AG10803 (cell line): ENCODE measurements at regions not wholly inside any gene's neighbourhood (a gene's known extent, or its start where the extent isn't known, plus 50 kb on each side); places are given as distances from the start of the nearest gene placed in this dataset.

Experiments
- DNase-seq: peaks from one replicate; pipeline ENCODE4 v3.0.0; 2010; ENCODE audit warnings: low read depth
- H3K4me3 ChIP-seq: 2 replicates; pipeline ENCODE4 v1.5.1; 2011; ENCODE audit warnings: mild to moderate bottlenecking, low read length, control low read depth
- TF ChIP-seq, protein P1 (sequence below): conservative IDR thresholded peaks from 2 replicates; pipeline ENCODE4 v1.5.1; 2011; ENCODE audit warnings: mild to moderate bottlenecking, low read length, control low read depth, inconsistent platforms

DNA sequence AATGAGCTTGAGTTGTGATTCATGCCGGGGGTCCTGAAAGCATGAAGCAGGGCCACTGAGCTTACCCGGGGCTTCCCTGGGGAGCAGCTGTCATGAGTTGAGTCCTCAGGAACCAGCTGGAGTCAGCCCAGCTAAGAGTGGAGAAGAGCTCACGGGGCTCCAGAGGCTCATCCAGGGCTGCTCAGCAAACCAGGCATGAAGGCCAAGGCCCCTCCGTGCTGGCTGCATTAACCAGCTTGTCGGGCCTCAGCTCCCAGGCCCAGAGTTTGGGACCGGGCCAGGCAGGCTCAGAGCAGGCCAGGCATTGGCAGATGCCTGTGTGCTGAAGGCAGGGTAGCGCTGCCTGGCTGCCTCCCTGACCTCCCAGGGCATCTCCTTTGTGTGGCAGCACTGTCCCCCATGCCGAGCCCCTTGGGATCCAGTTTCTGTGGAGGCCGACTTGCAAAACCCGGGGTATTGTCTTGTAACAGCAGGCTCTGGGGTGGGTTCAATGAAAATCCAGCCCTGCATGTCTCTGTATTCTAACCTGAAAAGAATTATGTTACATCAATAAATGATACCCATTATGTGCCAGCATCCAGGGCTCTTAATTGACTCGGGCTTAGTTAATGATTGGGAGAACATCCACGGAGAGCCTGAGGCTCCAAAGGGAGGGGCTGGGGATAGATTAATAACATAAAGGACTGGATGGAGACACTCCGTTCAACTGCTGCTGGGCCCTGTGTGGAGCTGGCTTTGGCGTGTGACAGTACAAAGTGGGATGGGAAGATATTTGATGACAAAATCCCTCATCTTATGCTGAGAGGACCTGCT, 68.0 kb upstream of the MSX1 start:
- DNase-seq, result peak; percentile 54
- TF ChIP-seq, protein P1, sequence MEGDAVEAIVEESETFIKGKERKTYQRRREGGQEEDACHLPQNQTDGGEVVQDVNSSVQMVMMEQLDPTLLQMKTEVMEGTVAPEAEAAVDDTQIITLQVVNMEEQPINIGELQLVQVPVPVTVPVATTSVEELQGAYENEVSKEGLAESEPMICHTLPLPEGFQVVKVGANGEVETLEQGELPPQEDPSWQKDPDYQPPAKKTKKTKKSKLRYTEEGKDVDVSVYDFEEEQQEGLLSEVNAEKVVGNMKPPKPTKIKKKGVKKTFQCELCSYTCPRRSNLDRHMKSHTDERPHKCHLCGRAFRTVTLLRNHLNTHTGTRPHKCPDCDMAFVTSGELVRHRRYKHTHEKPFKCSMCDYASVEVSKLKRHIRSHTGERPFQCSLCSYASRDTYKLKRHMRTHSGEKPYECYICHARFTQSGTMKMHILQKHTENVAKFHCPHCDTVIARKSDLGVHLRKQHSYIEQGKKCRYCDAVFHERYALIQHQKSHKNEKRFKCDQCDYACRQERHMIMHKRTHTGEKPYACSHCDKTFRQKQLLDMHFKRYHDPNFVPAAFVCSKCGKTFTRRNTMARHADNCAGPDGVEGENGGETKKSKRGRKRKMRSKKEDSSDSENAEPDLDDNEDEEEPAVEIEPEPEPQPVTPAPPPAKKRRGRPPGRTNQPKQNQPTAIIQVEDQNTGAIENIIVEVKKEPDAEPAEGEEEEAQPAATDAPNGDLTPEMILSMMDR, result no peak
- H3K4me3 ChIP-seq, result no peak overlapping the region

DNA sequence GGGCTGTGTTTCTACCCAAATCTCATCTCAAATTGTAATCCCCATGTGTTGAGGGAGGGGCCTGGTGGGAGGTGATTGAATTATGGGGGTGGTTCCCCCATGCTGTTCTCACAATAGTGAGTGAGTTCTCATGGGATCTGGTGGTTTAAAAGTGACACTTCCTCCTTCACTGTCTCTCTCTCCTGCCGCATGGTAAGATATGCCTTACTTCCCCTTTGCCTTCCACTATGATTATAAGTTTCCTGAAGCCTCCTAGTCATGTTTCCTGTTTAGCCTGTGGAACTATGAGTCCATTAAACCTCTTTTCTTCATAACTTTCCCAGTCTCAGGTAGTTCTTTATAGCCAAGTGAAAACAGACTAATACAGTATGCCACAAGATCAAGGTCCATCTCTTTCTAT, 70.0 kb upstream of the MSX1 start:
- H3K4me3 ChIP-seq, result no peak overlapping the region
- TF ChIP-seq, protein P1, result no peak
- DNase-seq, result no peak

DNA sequence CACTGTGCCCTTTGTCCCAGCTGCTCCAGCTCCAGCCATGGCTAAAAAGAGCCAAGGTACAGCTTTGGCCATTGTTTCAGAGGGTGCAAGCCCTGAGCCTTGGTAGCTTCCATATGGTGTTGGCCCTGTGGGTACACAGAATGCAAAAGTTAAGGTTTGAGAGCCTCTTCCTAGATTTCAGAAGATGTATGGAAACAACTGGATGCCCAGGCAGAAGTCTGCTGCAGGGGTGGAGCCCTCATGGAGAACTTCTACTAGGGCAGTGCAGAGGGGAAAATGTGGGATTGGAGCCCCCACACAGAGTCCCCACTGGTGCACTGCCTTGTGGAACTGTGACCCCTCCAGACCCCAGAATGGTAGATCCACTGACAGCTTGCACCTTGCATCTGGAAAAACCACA, 70.9 kb upstream of the MSX1 start:
- no peak for DNase-seq
- TF ChIP-seq, protein P1, result no peak
- H3K4me3 ChIP-seq, result no peak overlapping the region

DNA sequence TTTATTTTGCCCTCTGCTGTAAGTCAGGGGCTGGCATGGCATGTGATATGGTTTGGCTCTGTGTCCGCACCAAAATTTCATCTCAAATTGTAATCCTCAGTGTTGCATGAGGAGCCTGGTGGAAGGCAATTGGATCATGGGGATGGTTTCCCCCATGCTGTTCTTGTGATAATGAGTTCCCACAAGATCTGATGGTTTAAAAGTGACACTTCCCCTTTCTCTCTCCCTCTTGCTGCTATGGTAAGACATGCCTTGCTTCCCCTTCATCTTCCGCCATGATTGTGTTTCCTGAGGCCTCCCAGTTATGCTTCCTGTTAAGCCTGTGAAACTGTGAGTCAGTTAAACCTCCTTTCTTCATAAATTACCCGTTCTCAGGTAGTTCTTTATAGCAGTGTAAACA, 72.0 kb upstream of the MSX1 start:
- TF ChIP-seq, protein P1, result no peak
- no peak for DNase-seq
- no peak overlapping the region for H3K4me3 ChIP-seq

DNA sequence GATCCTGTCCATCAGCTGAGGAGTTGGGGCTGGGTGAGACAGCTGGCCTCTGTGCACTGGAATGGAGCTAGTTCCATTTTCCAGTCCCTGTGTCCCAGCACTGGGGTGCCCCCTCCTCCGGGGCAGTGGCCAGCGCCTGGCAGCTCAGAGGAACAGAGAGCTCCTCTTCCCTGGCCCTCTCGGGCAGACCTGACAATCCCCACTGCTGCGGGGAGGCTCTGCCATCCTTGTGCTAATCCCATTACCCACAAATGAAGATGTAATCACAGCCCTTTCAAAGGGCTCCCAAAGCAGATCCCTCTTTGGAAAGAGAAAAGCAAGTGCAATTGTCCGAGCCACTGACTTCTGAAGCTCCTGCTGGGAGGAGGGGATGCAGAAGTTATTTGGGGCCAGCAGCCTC, 75.1 kb upstream of the MSX1 start:
- TF ChIP-seq, protein P1, result no peak
- DNase-seq, result no peak
- no peak overlapping the region for H3K4me3 ChIP-seq

DNA sequence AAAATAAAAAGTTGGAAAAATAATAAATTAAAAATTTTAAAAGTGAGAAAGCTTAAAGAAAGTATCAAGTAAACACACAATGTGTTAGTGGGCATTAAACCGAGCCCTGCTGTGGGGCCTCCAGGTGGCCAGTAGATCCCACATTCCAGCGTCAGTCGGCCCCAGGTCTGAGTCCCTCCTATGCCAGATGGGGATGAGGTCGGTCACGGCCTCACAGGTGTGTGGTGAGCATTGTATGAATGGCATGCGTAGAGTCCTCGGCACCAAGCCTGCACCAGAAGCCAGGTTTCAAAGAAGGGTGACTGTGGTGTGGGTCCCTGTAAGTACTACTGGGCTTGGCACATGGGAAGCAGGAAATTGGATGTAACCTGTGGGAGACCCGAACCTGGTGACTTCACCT, 75.6 kb upstream of the MSX1 start:
- DNase-seq, result no peak
- TF ChIP-seq, protein P1, result no peak

DNA sequence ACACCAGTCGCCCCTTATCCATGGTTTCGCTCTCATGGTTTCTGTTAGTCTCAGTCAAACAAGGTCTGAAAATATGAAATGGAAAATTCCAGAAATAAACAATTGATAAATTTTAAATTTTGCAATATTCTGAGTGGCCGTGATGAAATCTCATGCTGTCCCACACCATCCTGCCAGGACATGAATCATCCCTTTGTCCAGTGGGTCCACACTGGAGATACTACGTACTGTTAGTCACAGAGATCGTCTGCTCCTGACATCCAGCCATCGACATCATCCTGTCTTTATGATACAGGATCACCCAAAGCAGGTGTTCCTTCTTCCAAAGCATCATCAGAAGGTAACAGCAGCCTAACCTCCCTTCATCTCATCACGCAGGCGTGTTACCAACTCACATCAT, 76.5 kb upstream of the MSX1 start:
- H3K4me3 ChIP-seq, result no peak overlapping the region; the same call in 1 of the 2 replicates
- TF ChIP-seq, protein P1, result no peak
- peak; percentile 73 for DNase-seq

More for the DNA sequence above, 75.6 kb upstream of the MSX1 start:
- H3K4me3 ChIP-seq, result no peak overlapping the region
